ENCODE measurements at regions not wholly inside any gene's neighbourhood (a gene's known extent, or its start where the extent isn't known, plus 50 kb on each side); places are given as distances from the start of the nearest gene placed in this dataset.

GRCh38 chr4:78684325-78685079 is 91.6 kb upstream of the BMP2K start:
- H3K36me3 Mint-ChIP-seq: no peaks in the 10 kb centered on the region
- no peak for ATAC-seq
- no peaks in the 10 kb centered on the region for H3K27me3 Mint-ChIP-seq (ENCODE audit: low read depth)
- ChIA-PET POLR2A (no interaction called here), CTCF (interaction anchor here (0.7 kb wide), 1 partner anchor 92 kb away, joined by 3 read pairs; no protein-coding TSS in a partner anchor)
- no peak for DNase-seq (ENCODE audit: low spot score)
- H3K9me3 Mint-ChIP-seq: no peaks in the 10 kb centered on the region
- H3K27ac Mint-ChIP-seq: no peak overlapping the region
- H3K4me3 Mint-ChIP-seq: no peak overlapping the region
- H3K4me1 Mint-ChIP-seq: no peaks in the 10 kb centered on the region
- TF ChIP-seq, protein P1, sequence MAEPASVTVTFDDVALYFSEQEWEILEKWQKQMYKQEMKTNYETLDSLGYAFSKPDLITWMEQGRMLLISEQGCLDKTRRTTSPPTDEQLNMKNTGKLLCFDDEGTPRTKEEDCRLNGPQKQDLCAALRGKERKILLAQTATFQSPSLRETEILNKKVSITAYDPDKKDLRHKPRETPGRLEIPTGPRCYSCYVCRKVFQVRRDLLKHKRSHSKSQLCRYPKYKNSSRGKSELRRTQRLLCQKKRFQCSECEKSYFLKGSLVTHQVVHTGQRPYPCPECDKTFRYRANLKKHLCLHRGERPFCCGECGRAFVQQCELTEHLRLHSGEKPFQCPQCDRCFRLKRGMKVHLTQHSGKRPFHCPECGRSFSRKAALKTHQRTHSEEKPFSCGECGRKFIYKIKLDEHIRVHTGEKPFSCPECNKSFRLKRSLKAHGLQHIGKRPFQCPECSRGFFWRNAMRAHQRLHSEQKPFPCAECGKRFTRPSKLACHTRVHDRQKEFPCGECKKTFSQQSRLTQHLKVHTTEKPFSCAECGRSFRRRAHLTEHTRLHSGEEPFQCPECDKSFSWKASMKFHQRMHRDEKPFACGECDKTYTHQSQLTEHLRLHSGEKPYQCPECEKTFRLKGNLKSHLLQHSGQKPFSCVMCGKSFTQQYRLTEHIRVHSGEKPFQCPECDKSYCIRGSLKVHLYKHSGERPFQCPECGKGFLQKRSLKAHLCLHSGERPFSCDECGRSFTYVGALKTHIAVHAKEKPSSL (CRISPR knock-in tag; conservative IDR thresholded peaks at IDR 0.05): no peak
- TF ChIP-seq RELA (CRISPR knock-in tag; IDR thresholded peaks at IDR 0.05; ENCODE audit: borderline replicate concordance) (no peak), CREB1 (CRISPR knock-in tag; IDR thresholded peaks at IDR 0.05) (no peak), SOX15 (CRISPR knock-in tag; IDR thresholded peaks at IDR 0.05) (no peak), AR (CRISPR knock-in tag; IDR thresholded peaks at IDR 0.05) (no peak)

DNA sequence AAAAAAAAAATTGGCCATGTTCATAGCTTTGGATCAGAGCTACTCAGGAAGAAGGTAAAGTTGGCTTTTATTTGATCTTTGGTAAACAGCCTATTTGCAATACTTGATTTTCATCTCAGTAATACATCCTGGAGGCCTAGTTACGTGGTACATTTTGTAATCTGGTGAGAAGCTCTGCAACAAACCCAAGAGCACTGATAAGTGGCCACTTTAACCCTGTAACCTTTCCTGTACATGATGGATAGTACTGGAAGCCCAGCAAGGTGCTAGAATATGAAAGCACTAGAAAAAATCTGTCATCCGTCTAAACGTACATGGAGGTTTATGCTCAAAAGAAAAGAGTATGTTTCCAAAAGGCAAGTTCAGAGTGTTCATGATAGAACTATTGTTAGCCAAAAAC is 88.3 kb upstream of the BMP2K start:
- H3K4me1 Mint-ChIP-seq: no peaks in the 10 kb centered on the region
- no peaks in the 10 kb centered on the region for H3K27me3 Mint-ChIP-seq (ENCODE audit: low read depth)
- ATAC-seq (no peak), DNase-seq (ENCODE audit: low spot score) (no peak)
- POLR2A ChIA-PET: no interaction called here
- no peaks in the 10 kb centered on the region for H3K9me3 Mint-ChIP-seq
- H3K4me3 Mint-ChIP-seq: no peak overlapping the region
- CTCF ChIA-PET: no interaction called here
- no peak overlapping the region for H3K27ac Mint-ChIP-seq
- no peaks in the 10 kb centered on the region for H3K36me3 Mint-ChIP-seq
- TF ChIP-seq, protein P2, sequence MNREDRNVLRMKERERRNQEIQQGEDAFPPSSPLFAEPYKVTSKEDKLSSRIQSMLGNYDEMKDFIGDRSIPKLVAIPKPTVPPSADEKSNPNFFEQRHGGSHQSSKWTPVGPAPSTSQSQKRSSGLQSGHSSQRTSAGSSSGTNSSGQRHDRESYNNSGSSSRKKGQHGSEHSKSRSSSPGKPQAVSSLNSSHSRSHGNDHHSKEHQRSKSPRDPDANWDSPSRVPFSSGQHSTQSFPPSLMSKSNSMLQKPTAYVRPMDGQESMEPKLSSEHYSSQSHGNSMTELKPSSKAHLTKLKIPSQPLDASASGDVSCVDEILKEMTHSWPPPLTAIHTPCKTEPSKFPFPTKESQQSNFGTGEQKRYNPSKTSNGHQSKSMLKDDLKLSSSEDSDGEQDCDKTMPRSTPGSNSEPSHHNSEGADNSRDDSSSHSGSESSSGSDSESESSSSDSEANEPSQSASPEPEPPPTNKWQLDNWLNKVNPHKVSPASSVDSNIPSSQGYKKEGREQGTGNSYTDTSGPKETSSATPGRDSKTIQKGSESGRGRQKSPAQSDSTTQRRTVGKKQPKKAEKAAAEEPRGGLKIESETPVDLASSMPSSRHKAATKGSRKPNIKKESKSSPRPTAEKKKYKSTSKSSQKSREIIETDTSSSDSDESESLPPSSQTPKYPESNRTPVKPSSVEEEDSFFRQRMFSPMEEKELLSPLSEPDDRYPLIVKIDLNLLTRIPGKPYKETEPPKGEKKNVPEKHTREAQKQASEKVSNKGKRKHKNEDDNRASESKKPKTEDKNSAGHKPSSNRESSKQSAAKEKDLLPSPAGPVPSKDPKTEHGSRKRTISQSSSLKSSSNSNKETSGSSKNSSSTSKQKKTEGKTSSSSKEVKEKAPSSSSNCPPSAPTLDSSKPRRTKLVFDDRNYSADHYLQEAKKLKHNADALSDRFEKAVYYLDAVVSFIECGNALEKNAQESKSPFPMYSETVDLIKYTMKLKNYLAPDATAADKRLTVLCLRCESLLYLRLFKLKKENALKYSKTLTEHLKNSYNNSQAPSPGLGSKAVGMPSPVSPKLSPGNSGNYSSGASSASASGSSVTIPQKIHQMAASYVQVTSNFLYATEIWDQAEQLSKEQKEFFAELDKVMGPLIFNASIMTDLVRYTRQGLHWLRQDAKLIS (CRISPR knock-in tag; IDR thresholded peaks at IDR 0.05; ENCODE audit: borderline replicate concordance): no peak
- no peak for TF ChIP-seq RORB (CRISPR knock-in tag; IDR thresholded peaks at IDR 0.05)
- TF ChIP-seq EMX1 (CRISPR knock-in tag; IDR thresholded peaks at IDR 0.05): no peak
- no peak for TF ChIP-seq NFE2L1 (CRISPR knock-in tag; IDR thresholded peaks at IDR 0.05)
- no peak for TF ChIP-seq ESRRA (CRISPR knock-in tag; IDR thresholded peaks at IDR 0.05; ENCODE audit: borderline replicate concordance)
- TF ChIP-seq ZNF263 (CRISPR knock-in tag; IDR thresholded peaks at IDR 0.05; ENCODE audit: low read depth): no peak
- TF ChIP-seq, protein P3, sequence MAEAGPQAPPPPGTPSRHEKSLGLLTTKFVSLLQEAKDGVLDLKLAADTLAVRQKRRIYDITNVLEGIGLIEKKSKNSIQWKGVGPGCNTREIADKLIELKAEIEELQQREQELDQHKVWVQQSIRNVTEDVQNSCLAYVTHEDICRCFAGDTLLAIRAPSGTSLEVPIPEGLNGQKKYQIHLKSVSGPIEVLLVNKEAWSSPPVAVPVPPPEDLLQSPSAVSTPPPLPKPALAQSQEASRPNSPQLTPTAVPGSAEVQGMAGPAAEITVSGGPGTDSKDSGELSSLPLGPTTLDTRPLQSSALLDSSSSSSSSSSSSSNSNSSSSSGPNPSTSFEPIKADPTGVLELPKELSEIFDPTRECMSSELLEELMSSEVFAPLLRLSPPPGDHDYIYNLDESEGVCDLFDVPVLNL (CRISPR knock-in tag; IDR thresholded peaks at IDR 0.05; ENCODE audit: borderline replicate concordance, low read depth): no peak
- TF ChIP-seq, protein P1 (CRISPR knock-in tag; conservative IDR thresholded peaks at IDR 0.05): no peak
- TF ChIP-seq ZNF416 (CRISPR knock-in tag; IDR thresholded peaks at IDR 0.05): no peak
- TF ChIP-seq PRRX2 (CRISPR knock-in tag; IDR thresholded peaks at IDR 0.05): no peak
- TF ChIP-seq GTF2I (CRISPR knock-in tag; conservative IDR thresholded peaks at IDR 0.05): no peak
- no peak for TF ChIP-seq HMGA2 (CRISPR knock-in tag; IDR thresholded peaks at IDR 0.05)
- TF ChIP-seq, protein P4, sequence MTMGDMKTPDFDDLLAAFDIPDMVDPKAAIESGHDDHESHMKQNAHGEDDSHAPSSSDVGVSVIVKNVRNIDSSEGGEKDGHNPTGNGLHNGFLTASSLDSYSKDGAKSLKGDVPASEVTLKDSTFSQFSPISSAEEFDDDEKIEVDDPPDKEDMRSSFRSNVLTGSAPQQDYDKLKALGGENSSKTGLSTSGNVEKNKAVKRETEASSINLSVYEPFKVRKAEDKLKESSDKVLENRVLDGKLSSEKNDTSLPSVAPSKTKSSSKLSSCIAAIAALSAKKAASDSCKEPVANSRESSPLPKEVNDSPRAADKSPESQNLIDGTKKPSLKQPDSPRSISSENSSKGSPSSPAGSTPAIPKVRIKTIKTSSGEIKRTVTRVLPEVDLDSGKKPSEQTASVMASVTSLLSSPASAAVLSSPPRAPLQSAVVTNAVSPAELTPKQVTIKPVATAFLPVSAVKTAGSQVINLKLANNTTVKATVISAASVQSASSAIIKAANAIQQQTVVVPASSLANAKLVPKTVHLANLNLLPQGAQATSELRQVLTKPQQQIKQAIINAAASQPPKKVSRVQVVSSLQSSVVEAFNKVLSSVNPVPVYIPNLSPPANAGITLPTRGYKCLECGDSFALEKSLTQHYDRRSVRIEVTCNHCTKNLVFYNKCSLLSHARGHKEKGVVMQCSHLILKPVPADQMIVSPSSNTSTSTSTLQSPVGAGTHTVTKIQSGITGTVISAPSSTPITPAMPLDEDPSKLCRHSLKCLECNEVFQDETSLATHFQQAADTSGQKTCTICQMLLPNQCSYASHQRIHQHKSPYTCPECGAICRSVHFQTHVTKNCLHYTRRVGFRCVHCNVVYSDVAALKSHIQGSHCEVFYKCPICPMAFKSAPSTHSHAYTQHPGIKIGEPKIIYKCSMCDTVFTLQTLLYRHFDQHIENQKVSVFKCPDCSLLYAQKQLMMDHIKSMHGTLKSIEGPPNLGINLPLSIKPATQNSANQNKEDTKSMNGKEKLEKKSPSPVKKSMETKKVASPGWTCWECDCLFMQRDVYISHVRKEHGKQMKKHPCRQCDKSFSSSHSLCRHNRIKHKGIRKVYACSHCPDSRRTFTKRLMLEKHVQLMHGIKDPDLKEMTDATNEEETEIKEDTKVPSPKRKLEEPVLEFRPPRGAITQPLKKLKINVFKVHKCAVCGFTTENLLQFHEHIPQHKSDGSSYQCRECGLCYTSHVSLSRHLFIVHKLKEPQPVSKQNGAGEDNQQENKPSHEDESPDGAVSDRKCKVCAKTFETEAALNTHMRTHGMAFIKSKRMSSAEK (CRISPR knock-in tag; IDR thresholded peaks at IDR 0.05; ENCODE audit: borderline replicate concordance): no peak

All from WTC11 (cell line).